SJCRH30 (cell line): ENCODE measurements at regions not wholly inside any gene's neighbourhood (a gene's known extent, or its start where the extent isn't known, plus 50 kb on each side); places are given as distances from the start of the nearest gene placed in this dataset.
"Not testable (repeated sequence)": the region's sequence is repeated elsewhere in the genome, so short reads cannot be mapped to it uniquely, and the experiment has no call there.

Experiments
- DNase-seq, 2 experiments: peaks; one replicate each; pipeline ENCODE4 v3.0.0-alpha.2; 2015 to 2020
- H3K27ac ChIP-seq: fragments of 250-450 bp; sonication (Bioruptor Pico); 2 replicates; pipeline ENCODE4 v1.5.1; 2020; ENCODE audit warnings: mild to moderate bottlenecking, moderate library complexity
- H3K27me3 ChIP-seq: fragments of 250-450 bp; sonication (Bioruptor Pico); 2 replicates; pipeline ENCODE4 v1.5.1; 2020; ENCODE audit warnings: mild to moderate bottlenecking, moderate library complexity
- H3K36me3 ChIP-seq: fragments of 250-450 bp; sonication (Bioruptor Pico); 2 replicates; pipeline ENCODE4 v1.5.1; 2020; ENCODE audit warnings: mild to moderate bottlenecking, moderate library complexity
- H3K4me1 ChIP-seq: fragments of 250-450 bp; sonication (Bioruptor Pico); 2 replicates; pipeline ENCODE4 v1.5.1; 2020; ENCODE audit warnings: mild to moderate bottlenecking, moderate library complexity
- H3K4me3 ChIP-seq: fragments of 250-450 bp; sonication (Bioruptor Pico); 2 replicates; pipeline ENCODE4 v1.5.1; 2020; ENCODE audit warnings: mild to moderate bottlenecking, moderate library complexity
- H3K9me3 ChIP-seq: fragments of 250-450 bp; sonication (Bioruptor Pico); replicated peaks from 2 replicates; pipeline ENCODE4 v1.5.1; 2020; ENCODE audit warnings: mild to moderate bottlenecking, moderate library complexity

- H3K9me3 ChIP-seq, H3K36me3 ChIP-seq, H3K27me3 ChIP-seq, DNase-seq, H3K4me1 ChIP-seq, H3K27ac ChIP-seq, H3K4me3 ChIP-seq: not testable (repeated sequence)
Observed at GRCh38 chr21:9659877-9660276, 861.5 kb upstream of the TPTE start.

- not testable (repeated sequence) for H3K4me1 ChIP-seq, H3K36me3 ChIP-seq, DNase-seq
Observed at GRCh38 chr21:9663914-9664729, 857.3 kb upstream of the TPTE start.

GRCh38 chr21:9675811-9676210, 845.6 kb upstream of the TPTE start:
- H3K27me3 ChIP-seq, H3K27ac ChIP-seq, H3K9me3 ChIP-seq, H3K4me1 ChIP-seq, H3K4me3 ChIP-seq, H3K36me3 ChIP-seq, DNase-seq: not testable (repeated sequence)

More at GRCh38 chr21:9663914-9664729, 857.3 kb upstream of the TPTE start:
- not testable (repeated sequence) for H3K9me3 ChIP-seq, H3K4me3 ChIP-seq, H3K27me3 ChIP-seq, H3K27ac ChIP-seq

GRCh38 chr21:9679029-9679428, 842.4 kb upstream of the TPTE start:
- H3K4me3 ChIP-seq, H3K36me3 ChIP-seq, H3K27ac ChIP-seq, H3K9me3 ChIP-seq, H3K4me1 ChIP-seq, DNase-seq, H3K27me3 ChIP-seq: not testable (repeated sequence)

- not testable (repeated sequence) for H3K27me3 ChIP-seq, H3K27ac ChIP-seq, DNase-seq, H3K36me3 ChIP-seq, H3K4me1 ChIP-seq, H3K4me3 ChIP-seq, H3K9me3 ChIP-seq
Observed at GRCh38 chr21:9688945-9689344, 832.4 kb upstream of the TPTE start.

- not testable (repeated sequence) for H3K27me3 ChIP-seq, H3K4me1 ChIP-seq, H3K4me3 ChIP-seq, H3K27ac ChIP-seq, H3K9me3 ChIP-seq, DNase-seq, H3K36me3 ChIP-seq
Observed at GRCh38 chr21:9690981-9691380, 830.4 kb upstream of the TPTE start.

GRCh38 chr21:9695759-9696158, 825.6 kb upstream of the TPTE start:
- not testable (repeated sequence) for H3K9me3 ChIP-seq, H3K36me3 ChIP-seq, H3K27ac ChIP-seq, H3K4me1 ChIP-seq, H3K27me3 ChIP-seq, DNase-seq, H3K4me3 ChIP-seq

GRCh38 chr21:9697751-9698150, 823.6 kb upstream of the TPTE start:
- H3K4me1 ChIP-seq, DNase-seq, H3K9me3 ChIP-seq, H3K4me3 ChIP-seq, H3K36me3 ChIP-seq, H3K27ac ChIP-seq, H3K27me3 ChIP-seq: not testable (repeated sequence)

GRCh38 chr21:9705016-9705415, 816.4 kb upstream of the TPTE start:
- not testable (repeated sequence) for H3K4me3 ChIP-seq, H3K36me3 ChIP-seq, DNase-seq, H3K27ac ChIP-seq, H3K9me3 ChIP-seq, H3K4me1 ChIP-seq, H3K27me3 ChIP-seq

GRCh38 chr21:9705455-9705854, 815.9 kb upstream of the TPTE start:
- H3K4me1 ChIP-seq, H3K9me3 ChIP-seq, H3K36me3 ChIP-seq, H3K4me3 ChIP-seq, DNase-seq, H3K27me3 ChIP-seq, H3K27ac ChIP-seq: not testable (repeated sequence)

GRCh38 chr21:9724542-9724941, 796.8 kb upstream of the TPTE start:
- not testable (repeated sequence) for H3K27ac ChIP-seq, DNase-seq, H3K4me3 ChIP-seq, H3K27me3 ChIP-seq, H3K4me1 ChIP-seq, H3K36me3 ChIP-seq, H3K9me3 ChIP-seq

- H3K27me3 ChIP-seq, H3K4me1 ChIP-seq, H3K9me3 ChIP-seq, DNase-seq, H3K4me3 ChIP-seq, H3K27ac ChIP-seq, H3K36me3 ChIP-seq: not testable (repeated sequence)
Observed at GRCh38 chr21:9727187-9727586, 794.2 kb upstream of the TPTE start.

GRCh38 chr21:9728219-9728992, 793.0 kb upstream of the TPTE start:
- DNase-seq, H3K4me1 ChIP-seq, H3K27me3 ChIP-seq, H3K27ac ChIP-seq, H3K9me3 ChIP-seq, H3K36me3 ChIP-seq, H3K4me3 ChIP-seq: not testable (repeated sequence)

- no peak overlapping the region for H3K27ac ChIP-seq
- H3K36me3 ChIP-seq = no peaks in the 10 kb centered on the region
- H3K9me3 ChIP-seq = no peaks in the 10 kb centered on the region
- H3K4me1 ChIP-seq = no peaks in the 10 kb centered on the region
- DNase-seq = no peak
- H3K27me3 ChIP-seq = no peaks in the 10 kb centered on the region
- H3K4me3 ChIP-seq = no peak overlapping the region
Observed at GRCh38 chr21:9730866-9731265, 790.5 kb upstream of the TPTE start.

GRCh38 chr21:9731317-9731716, 790.1 kb upstream of the TPTE start:
- not testable (repeated sequence) for H3K4me1 ChIP-seq, DNase-seq, H3K9me3 ChIP-seq, H3K27me3 ChIP-seq, H3K4me3 ChIP-seq, H3K27ac ChIP-seq, H3K36me3 ChIP-seq

- not testable (repeated sequence) for H3K27me3 ChIP-seq, H3K27ac ChIP-seq, H3K9me3 ChIP-seq, DNase-seq, H3K4me3 ChIP-seq, H3K36me3 ChIP-seq, H3K4me1 ChIP-seq
Observed at GRCh38 chr21:9732605-9733004, 788.8 kb upstream of the TPTE start.
